Smooth muscle cell (in vitro differentiated cells): ENCODE measurements at regions not wholly inside any gene's neighbourhood (a gene's known extent, or its start where the extent isn't known, plus 50 kb on each side); places are given as distances from the start of the nearest gene placed in this dataset. TPM values are rescaled to one million over a fixed set of nuclear protein-coding genes. Genes with fewer than 3 reads are reported as not detected.

ENCODE experiments used
- DNase-seq: peaks from one replicate; lab custom pipeline; 2025; ENCODE audit not compliant: unreplicated experiment; lab: John Stamatoyannopoulos, UW
- H2AFZ ChIP-seq: fragments of 200-600 bp; sonication (generic); 2 replicates; pipeline ENCODE4 v1.6.0; 2016; ENCODE audit warnings: antibody characterized with exemption, low read depth, mild to moderate bottlenecking
- H3F3A ChIP-seq: fragments of 200-600 bp; sonication (generic); 2 replicates; pipeline ENCODE4 v1.6.0; 2017; ENCODE audit warnings: antibody characterized with exemption, low read depth
- H3K27ac ChIP-seq: fragments of 200-600 bp; sonication (generic); 2 replicates; pipeline ENCODE4 v1.5.1; 2016; ENCODE audit warnings: low read depth, mild to moderate bottlenecking
- H3K27me3 ChIP-seq: fragments of 200-600 bp; sonication (generic); 2 replicates; pipeline ENCODE4 v1.6.1; 2016; ENCODE audit warnings: low read depth, mild to moderate bottlenecking
- H3K36me3 ChIP-seq: fragments of 200-600 bp; sonication (generic); 2 replicates; pipeline ENCODE4 v1.5.1; 2016; ENCODE audit warnings: low read depth
- H3K4me1 ChIP-seq: fragments of 200-600 bp; sonication (generic); 2 replicates; pipeline ENCODE4 v1.5.1; 2016; ENCODE audit warnings: low read depth
- H3K4me2 ChIP-seq: fragments of 200-600 bp; sonication (generic); 2 replicates; pipeline ENCODE4 v1.6.0; 2016; ENCODE audit warnings: mild to moderate bottlenecking
- H3K4me3 ChIP-seq: fragments of 200-600 bp; sonication (generic); 2 replicates; pipeline ENCODE4 v1.5.1; 2016; ENCODE audit warnings: mild to moderate bottlenecking
- H3K79me2 ChIP-seq: fragments of 200-600 bp; sonication (generic); 2 replicates; pipeline ENCODE4 v1.6.0; 2016; ENCODE audit warnings: low read depth, mild to moderate bottlenecking
- H3K9ac ChIP-seq: fragments of 200-600 bp; sonication (generic); 2 replicates; pipeline ENCODE4 v1.6.0; 2016; ENCODE audit warnings: low read depth
- H3K9me3 ChIP-seq: fragments of 200-600 bp; sonication (generic); replicated peaks from 2 replicates; pipeline ENCODE4 v1.5.1; 2016; ENCODE audit warnings: low read depth
- H4K20me1 ChIP-seq: fragments of 200-600 bp; sonication (generic); 2 replicates; pipeline ENCODE4 v1.6.0; 2016; ENCODE audit warnings: low read depth
- CTCF ChIP-seq: fragments of 200-600 bp; sonication (generic); IDR thresholded peaks from 2 replicates; pipeline ENCODE4 v1.5.1; 2017; ENCODE audit warnings: borderline replicate concordance, mild to moderate bottlenecking, antibody characterized with exemption; ENCODE audit not compliant: insufficient read depth, poor library complexity, severe bottlenecking
- WGBS: methylation state at CpG from one replicate; pipeline ENCODE4 v1.1.7; 2016; ENCODE audit warnings: low lambda C conversion rate; 5-methylcytosine and 5-hydroxymethylcytosine counted together
- small RNA-seq: library from RNA; depleted of rRNA; stranded (forward); fragments of <200 nt; gene quantifications from one replicate; pipeline ENCODE3, GENCODE V24; 2014

GRCh38 chrX:3407781-3408180 is 61.3 kb upstream of the MXRA5 start:
- Histone ChIP-seq H3F3A (no peaks in the 10 kb centered on the region), H3K36me3 (no peaks in the 10 kb centered on the region), H3K4me1 (no peaks in the 10 kb centered on the region), H3K27ac (peak overlapping the region; percentile 77), H2AFZ (peak overlapping the region; percentile 32), H3K4me3 (peak overlapping the region; percentile 33), H3K79me2 (no peaks in the 10 kb centered on the region), H3K9ac (peak overlapping the region; percentile 6), H3K27me3 (no peaks in the 10 kb centered on the region), H3K4me2 (peak overlapping the region; percentile 47), H4K20me1 (no peaks in the 10 kb centered on the region), H3K9me3 (no peaks in the 10 kb centered on the region)
- 28% methylated on average over 3 of the region's 3 CpGs for WGBS
- DNase-seq: no peak
- TF ChIP-seq CTCF: no peak

DNA sequence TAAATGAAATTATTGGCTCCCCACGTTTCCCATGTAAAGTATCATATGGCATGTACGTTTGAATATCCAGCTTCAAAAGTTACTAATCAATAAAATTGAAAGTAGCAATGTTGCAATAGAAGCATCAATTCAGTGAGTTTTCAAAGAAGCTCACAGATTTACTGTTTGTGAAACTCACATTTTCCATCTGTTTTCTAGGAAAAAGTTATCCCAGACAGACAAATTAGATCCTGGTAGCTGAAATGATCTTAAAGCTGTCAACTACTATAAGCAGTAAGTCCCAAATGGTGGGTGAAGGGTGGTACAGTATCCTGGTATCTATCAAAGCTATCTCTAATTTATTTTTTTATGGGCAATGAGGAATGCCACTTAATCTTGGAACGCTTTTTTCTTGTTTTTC is 60.7 kb upstream of the MXRA5 start:
- no peaks in the 10 kb centered on the region for H3K9me3 ChIP-seq
- no peak overlapping the region for H3K9ac ChIP-seq
- H3K4me1 ChIP-seq: no peaks in the 10 kb centered on the region
- H3K27me3 ChIP-seq: no peaks in the 10 kb centered on the region
- H3K27ac ChIP-seq: peak overlapping the region; percentile 77
- peak overlapping the region; percentile 33 for H3K4me3 ChIP-seq
- H3K4me2 ChIP-seq: peak overlapping the region; percentile 47
- H4K20me1 ChIP-seq: no peaks in the 10 kb centered on the region
- DNase-seq: no peak
- 36% methylated on average over 3 of the region's 3 CpGs for WGBS
- H2AFZ ChIP-seq: no peak overlapping the region
- H3K79me2 ChIP-seq: no peaks in the 10 kb centered on the region
- TF ChIP-seq CTCF: no peak
- H3F3A ChIP-seq: no peaks in the 10 kb centered on the region
- no peaks in the 10 kb centered on the region for H3K36me3 ChIP-seq

- Histone ChIP-seq H3K9me3 (no peaks in the 10 kb centered on the region), H3F3A (no peaks in the 10 kb centered on the region), H3K4me1 (no peaks in the 10 kb centered on the region), H3K27me3 (no peaks in the 10 kb centered on the region), H3K79me2 (no peaks in the 10 kb centered on the region), H3K9ac (no peak overlapping the region), H4K20me1 (no peaks in the 10 kb centered on the region), H3K4me2 (no peak overlapping the region), H3K4me3 (no peak overlapping the region), H3K36me3 (no peaks in the 10 kb centered on the region), H3K27ac (peak overlapping the region; percentile 14), H2AFZ (no peak overlapping the region)
- no peak for TF ChIP-seq CTCF
- 78% methylated on average over 1 of the region's 1 CpG for WGBS
- DNase-seq: no peak
Observed at GRCh38 chrX:3403748-3404147, 57.3 kb upstream of the MXRA5 start.

Small RNAs in the stretch of these regions (small RNA-seq; reads per million reads assigned to genes)
- gene SNORA48B: not detected
